ENCODE measurements at regions not wholly inside any gene's neighbourhood (a gene's known extent, or its start where the extent isn't known, plus 50 kb on each side); places are given as distances from the start of the nearest gene placed in this dataset.

- ChIA-PET CTCF (no interaction called here), POLR2A (no interaction called here)
Observed at GRCh38 chr3:99504258-99504657, 134.1 kb upstream of the COL8A1 start.

- POLR2A ChIA-PET = no interaction called here
- CTCF ChIA-PET = no interaction called here
Observed at GRCh38 chr3:99503350-99503749, 135.0 kb upstream of the COL8A1 start.

GRCh38 chr3:99502871-99503270, 135.5 kb upstream of the COL8A1 start:
- CTCF ChIA-PET = no interaction called here
- POLR2A ChIA-PET = no interaction called here

- CTCF ChIA-PET = no interaction called here
- POLR2A ChIA-PET = no interaction called here
Observed at GRCh38 chr3:99500485-99500884, 137.9 kb upstream of the COL8A1 start.

DNA sequence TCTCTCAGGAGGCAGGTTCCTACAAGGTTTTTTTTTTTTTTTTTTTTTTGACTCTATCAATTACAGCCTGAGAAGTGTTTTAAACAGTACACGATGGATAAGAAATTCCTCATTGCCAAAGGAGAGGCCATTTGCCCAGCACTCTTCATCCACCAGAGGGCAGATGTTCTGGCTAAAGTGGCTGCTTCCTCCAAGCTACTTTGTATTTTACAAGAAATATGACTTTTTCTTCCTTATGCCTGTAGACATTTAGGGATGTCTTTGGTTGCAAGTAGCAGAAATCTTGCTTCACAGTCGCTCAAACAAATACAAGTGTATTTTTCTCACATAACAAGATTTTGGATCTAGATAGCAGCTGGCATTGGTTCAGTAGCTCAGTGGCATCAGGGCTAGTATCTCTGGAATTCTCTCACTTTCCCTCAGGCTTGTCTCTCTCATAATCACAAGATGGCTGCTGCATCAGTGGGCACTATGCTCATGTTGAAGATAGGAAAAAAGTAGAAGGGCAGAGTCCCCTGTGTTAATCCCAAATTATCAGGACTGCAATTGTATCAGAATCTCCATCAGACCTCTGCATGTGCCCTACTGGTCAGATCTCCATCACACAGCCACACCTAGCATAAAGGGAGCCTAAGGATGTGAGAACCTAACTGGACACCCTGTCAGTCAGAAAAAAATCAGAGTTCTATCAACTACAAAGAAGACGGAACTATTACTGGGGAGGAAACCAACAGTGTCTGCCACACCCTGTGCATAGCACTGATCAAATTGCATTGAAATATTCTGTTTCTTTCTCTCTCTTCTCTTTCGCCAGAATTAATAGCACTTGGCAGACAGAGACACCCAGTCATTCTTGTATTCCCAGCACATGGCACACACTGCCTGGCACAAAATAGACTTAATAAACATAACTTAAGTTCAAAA, 138.9 kb upstream of the COL8A1 start:
- CTCF ChIA-PET = interaction anchor here (0.8 kb wide), 1 partner anchor 260 kb away, joined by 4 read pairs; no protein-coding TSS in a partner anchor

DNA sequence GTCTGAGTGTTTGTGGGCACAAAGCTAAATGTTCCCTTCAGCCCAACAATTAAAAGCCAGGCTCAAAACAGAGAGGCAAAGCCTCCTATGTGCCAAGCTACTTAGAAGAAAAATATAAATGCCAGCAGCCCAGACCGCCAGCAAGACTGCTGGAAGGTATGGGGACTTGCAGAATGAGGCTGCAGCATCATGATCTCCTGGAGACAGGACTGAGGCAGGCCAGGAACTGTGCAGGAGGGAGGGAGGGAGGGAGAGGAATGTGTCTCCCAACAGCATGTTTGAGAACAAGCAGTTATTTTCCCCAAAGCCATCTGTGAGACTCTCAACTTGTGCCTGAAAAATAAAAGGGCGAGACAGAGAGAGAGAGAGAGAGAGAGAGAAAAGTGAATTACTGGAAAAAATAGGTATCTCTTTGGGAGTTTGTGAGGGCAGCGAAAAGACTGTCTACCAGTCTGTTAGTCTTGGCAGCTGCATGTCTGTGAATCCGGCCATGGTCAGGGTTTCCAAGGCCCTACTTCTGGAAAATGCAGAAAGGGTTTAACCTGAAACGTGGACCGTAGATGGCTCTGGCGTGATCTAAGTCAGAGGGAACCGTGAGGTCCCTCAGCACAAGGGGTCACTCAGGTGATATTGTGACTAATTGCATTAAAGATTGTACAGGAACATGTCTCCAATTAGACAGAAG, 139.7 kb upstream of the COL8A1 start:
- ChIA-PET POLR2A (no interaction called here), CTCF (interaction anchor here (0.8 kb wide), 1 partner anchor 261 kb away, joined by 4 read pairs; no protein-coding TSS in a partner anchor)

More for the DNA sequence above, 138.9 kb upstream of the COL8A1 start:
- POLR2A ChIA-PET = no interaction called here

GRCh38 chr3:99487894-99488293, 150.5 kb upstream of the COL8A1 start:
- ChIA-PET POLR2A (no interaction called here), CTCF (no interaction called here)

- CTCF ChIA-PET = no interaction called here
- POLR2A ChIA-PET = no interaction called here
Observed at GRCh38 chr3:99485286-99485685, 153.1 kb upstream of the COL8A1 start.

DNA sequence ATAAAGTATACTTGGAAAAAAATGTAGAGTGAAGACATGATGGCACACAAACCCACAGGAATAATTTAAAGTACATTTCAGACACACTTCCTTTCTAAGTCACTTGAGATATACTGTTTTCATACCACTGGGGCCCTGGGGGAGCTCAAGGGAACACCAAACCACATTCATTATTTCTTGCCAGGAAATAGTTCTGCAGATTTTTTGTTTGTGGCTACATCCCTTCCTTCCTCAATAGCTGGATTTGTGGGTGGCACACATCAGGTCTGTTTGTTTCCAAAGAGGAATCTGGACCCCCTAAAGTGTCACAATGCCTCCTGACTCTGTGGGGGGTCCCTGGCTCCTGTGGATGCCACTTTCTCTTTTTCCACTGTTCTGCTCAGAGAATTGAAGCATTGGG, 153.5 kb upstream of the COL8A1 start:
- CTCF ChIA-PET = no interaction called here
- POLR2A ChIA-PET = no interaction called here

GRCh38 chr3:99483841-99484240, 154.6 kb upstream of the COL8A1 start:
- CTCF ChIA-PET = no interaction called here
- POLR2A ChIA-PET = no interaction called here

DNA sequence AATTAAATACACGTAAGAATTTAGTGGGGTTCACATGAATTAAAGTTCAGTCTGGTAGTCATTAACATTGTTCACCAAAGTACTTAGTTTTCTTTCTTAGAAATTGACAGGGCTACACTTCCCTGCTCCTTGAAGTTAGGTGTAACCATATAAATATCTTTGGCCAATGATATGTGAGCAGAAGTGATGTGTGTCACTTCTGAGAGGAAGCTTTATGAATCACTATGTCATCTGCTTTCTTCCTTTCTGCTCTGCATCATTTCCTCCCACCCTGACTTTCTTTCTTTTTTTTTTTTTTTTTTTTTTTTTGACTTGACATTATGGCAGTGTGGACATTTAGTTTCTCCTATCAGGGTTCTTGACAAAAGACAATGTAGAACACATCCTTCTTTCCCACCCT, 156.2 kb upstream of the COL8A1 start:
- POLR2A ChIA-PET = no interaction called here
- CTCF ChIA-PET = interaction anchor here (0.6 kb wide), 1 partner anchor 1286 kb away, joined by 3 read pairs; no protein-coding TSS in a partner anchor

DNA sequence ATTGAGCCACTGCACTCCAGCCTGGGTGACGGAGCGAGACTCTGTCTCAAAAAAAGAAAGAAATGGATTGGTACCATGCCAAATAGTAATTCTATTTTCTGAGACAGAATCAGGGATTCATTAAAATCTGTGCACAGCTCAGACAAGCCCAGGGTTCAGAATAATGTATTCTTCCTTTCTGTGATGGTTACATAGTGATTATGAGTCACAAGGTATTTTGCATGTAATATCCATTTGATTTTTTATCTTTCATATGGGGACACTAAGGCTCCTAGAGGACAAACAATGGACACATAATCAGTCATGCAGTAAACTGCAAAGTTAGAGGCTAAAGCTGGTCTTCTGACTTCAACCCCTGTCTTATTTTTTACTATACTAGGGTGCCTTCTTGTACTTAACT, 156.8 kb upstream of the COL8A1 start:
- POLR2A ChIA-PET = no interaction called here
- CTCF ChIA-PET = interaction anchor here (0.6 kb wide), 1 partner anchor 1285 kb away, joined by 3 read pairs; no protein-coding TSS in a partner anchor

- ChIA-PET POLR2A (no interaction called here), CTCF (no interaction called here)
Observed at GRCh38 chr3:99479768-99480167, 158.6 kb upstream of the COL8A1 start.

- ChIA-PET CTCF (no interaction called here), POLR2A (no interaction called here)
Observed at GRCh38 chr3:99477650-99478049, 160.7 kb upstream of the COL8A1 start.

DNA sequence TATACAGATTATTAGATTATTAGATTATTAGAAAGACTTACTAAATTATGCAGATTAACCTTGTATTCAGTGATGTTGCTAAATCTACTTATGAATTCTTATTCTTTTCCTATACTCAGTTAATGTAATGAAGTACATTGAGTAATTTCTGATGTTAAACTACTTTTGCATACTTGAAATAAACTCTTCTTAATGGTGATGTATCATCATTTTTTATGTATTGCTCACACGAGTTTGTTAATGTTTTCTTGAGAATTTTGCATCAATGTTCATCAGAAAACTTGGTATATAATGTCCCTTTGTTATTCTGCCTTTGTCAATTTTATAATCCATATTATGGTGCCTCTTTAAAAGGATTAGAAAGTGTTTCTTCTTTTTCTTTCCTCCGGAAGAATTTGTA, 163.2 kb upstream of the COL8A1 start:
- ChIA-PET CTCF (no interaction called here), POLR2A (no interaction called here)

DNA sequence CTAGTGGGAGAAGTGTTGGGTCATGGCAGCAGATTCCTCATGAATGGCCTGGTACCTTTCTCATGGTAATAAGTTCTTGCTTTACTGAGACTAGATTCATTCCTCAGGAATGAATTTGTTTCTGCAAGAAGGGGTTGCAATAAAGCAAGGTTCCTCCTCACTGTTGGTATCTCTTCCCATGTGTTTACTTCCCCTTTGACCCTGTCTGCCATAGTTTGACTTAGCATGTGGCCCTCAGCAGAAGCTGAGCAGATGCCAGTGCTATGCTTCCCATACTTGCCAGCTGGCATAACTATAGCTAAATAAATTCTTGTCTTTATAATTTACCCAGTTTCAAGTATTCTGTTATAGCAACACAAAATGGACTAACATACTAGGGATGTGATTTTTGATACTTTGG, 163.6 kb upstream of the COL8A1 start:
- CTCF ChIA-PET = no interaction called here

DNA sequence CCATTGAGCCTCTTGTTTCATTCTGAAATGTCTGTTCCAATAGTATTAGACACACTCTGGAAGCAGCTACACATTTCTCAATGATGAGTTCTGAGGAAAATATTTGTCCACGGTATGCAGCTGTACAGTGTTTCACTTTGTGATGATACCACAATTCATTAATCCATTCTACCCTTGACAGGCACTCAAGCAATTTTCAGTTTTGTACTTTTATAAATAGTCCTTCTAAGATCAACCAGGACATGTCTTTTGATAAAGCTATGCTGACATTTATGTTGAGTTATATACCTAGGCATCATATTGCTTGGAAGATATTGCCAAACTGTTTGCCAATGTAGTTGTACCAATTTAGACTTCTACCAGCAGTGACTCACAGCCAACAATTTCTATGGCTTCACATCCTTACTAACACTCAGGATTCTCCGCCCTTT, 165.1 kb upstream of the COL8A1 start:
- CTCF ChIA-PET = no interaction called here
- POLR2A ChIA-PET = no interaction called here

More for the DNA sequence above, 163.6 kb upstream of the COL8A1 start:
- POLR2A ChIA-PET = no interaction called here

- ChIA-PET CTCF (no interaction called here), POLR2A (no interaction called here)
Observed at GRCh38 chr3:99472385-99472784, 166.0 kb upstream of the COL8A1 start.

DNA sequence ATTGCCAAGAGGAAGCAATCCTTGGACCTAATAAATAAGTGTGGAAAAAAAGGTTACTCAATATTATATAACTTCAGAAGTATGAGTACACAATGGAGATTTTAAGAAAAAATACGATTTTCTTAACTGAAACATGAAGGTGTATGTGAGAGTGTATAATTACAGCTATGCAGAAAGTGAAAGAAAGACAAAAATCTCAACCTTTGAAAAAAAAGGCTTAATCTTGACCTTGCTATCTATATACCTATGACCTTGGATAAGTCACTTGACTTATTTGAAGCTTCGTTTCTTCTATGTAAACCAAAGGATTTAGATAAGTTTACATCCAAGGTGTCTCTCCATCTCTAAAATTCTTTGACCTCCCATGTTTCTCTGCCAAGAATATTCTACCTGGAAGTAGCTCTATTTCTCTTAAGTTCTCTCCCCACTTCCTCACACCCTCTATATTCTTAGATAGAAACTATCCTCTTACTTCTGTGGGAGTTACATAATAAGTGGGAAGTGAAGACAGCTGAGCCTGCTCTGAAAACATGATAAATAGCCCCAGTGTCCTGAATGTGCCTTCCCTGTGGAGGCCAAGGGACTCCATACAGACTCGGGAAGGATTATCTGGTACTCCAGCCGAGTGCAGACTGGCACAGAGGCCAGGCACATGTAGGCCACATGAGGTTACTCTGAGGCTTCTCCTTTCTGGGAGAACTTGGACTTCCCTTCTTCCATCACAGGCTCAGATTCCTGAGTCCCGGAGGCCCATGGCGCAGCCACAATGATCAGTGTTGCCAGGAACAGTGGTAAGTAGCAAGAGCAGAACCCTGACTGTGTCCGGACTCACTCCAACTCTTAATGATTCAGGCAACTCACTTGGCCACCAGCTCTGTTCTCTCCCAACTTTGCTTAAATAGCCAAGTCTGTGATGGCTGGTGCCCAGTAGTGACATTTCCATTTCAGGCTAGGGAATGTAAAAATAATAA, 166.8 kb upstream of the COL8A1 start:
- ChIA-PET CTCF (interaction anchor here (1.0 kb wide), 1 partner anchor 43 kb away, joined by 3 read pairs; no protein-coding TSS in a partner anchor), POLR2A (no interaction called here)

DNA sequence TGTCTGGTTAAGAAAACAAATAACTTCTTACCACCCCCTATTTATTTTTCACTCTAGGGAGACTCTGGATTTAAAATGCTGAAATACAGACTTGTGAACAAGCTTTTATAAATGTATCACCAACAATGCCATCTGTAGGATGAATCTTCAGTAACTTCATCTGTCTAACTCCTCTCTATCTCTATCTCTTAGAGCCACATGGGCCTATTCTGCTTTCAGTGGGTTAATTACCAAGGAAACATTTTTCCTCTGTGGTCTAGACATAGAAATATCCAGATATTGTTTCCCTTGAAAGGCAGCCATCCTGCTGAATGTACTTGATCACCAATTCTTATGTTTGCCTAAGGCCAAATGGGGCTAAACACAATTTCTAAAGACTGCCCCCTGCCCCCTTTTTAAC, 167.6 kb upstream of the COL8A1 start:
- ChIA-PET CTCF (interaction anchor here (1.0 kb wide), 1 partner anchor 43 kb away, joined by 3 read pairs; no protein-coding TSS in a partner anchor), POLR2A (no interaction called here)
